T-helper 17 cell (primary cell): ENCODE measurements at regions not wholly inside any gene's neighbourhood (a gene's known extent, or its start where the extent isn't known, plus 50 kb on each side); places are given as distances from the start of the nearest gene placed in this dataset.

ENCODE experiments used
- ATAC-seq: fragments of 150-1000 bp; cut with Tn5 transposase; 2 replicates; pipeline ENCODE4 v1.10.0; 2021; ENCODE audit warnings: mild to moderate bottlenecking, moderate library complexity
- DNase-seq, 3 donors: peaks; one replicate each; pipeline versions ENCODE4 v3.0.0 to v3.0.0-alpha.2; 2020 to 2021
- H3K9me3 ChIP-seq: one replicate; pipeline ENCODE4 v1.7.0; 2013; ENCODE audit warnings: low read length, mild to moderate bottlenecking; ENCODE audit not compliant: control insufficient read depth, poor library complexity, severe bottlenecking
- H3K27ac Mint-ChIP-seq: one replicate; pipeline ENCODE4 v1.8.0; 2022; ENCODE audit warnings: mild to moderate bottlenecking, moderate library complexity, mixed read lengths
- H3K27me3 Mint-ChIP-seq: one replicate; pipeline ENCODE4 v1.8.0; 2022; ENCODE audit warnings: mixed read lengths
- H3K36me3 Mint-ChIP-seq: one replicate; pipeline ENCODE4 v1.8.0; 2022; ENCODE audit warnings: low read depth, mixed read lengths
- H3K4me1 Mint-ChIP-seq: one replicate; pipeline ENCODE4 v1.8.0; 2022; ENCODE audit warnings: mild to moderate bottlenecking, mixed read lengths
- H3K4me3 Mint-ChIP-seq: one replicate; pipeline ENCODE4 v1.8.0; 2022; ENCODE audit warnings: mild to moderate bottlenecking, moderate library complexity, mixed read lengths

GRCh38 chr14:98341211-98341610 is 930.8 kb downstream of the BCL11B start:
- ATAC-seq: no peak
- Mint-ChIP-seq H3K4me1 (peaks cover 5% of the 10 kb centered on the region), H3K36me3 (peaks cover 9% of the 10 kb centered on the region), H3K4me3 (no peak overlapping the region), H3K27ac (no peak overlapping the region), H3K27me3 (no peaks in the 10 kb centered on the region)
- no peak for DNase-seq
- H3K9me3 ChIP-seq: no peaks in the 10 kb centered on the region

- DNase-seq: no peak
- H3K27ac Mint-ChIP-seq: no peak overlapping the region
- no peaks in the 10 kb centered on the region for H3K27me3 Mint-ChIP-seq
- no peak for ATAC-seq
- no peak overlapping the region for H3K4me3 Mint-ChIP-seq
- H3K9me3 ChIP-seq: no peaks in the 10 kb centered on the region
- peaks cover 13% of the 10 kb centered on the region for H3K4me1 Mint-ChIP-seq
- H3K36me3 Mint-ChIP-seq: peaks cover 5% of the 10 kb centered on the region
Observed at GRCh38 chr14:98345161-98345560, 926.8 kb downstream of the BCL11B start.

DNA sequence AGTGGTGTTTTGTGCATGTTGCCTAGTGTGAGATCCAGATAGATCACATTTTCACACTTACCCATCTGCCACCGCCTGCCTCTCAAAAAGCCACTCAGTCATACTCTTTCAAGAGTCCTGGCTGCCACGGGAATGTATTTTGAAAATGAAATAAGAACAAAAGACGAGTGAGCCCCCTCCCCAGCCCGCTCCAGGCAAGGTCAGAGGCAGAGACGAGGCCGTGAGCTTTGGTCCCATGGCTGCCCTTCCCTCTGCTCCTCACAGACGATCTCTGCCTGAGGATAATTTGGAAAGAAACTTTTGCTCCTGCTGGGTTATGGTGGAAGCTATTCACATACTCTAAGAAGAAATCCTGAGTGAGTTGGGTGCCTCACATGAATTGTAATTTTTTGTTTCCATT is 924.3 kb downstream of the BCL11B start:
- peaks cover 20% of the 10 kb centered on the region for H3K4me1 Mint-ChIP-seq
- no peak for DNase-seq
- no peaks in the 10 kb centered on the region for H3K9me3 ChIP-seq
- no peak overlapping the region for H3K27ac Mint-ChIP-seq
- no peak overlapping the region for H3K4me3 Mint-ChIP-seq
- no peaks in the 10 kb centered on the region for H3K27me3 Mint-ChIP-seq
- H3K36me3 Mint-ChIP-seq: peaks cover 7% of the 10 kb centered on the region
- ATAC-seq: no peak

GRCh38 chr14:98348505-98348904 is 923.5 kb downstream of the BCL11B start:
- peaks cover 20% of the 10 kb centered on the region for H3K4me1 Mint-ChIP-seq
- no peak overlapping the region for H3K4me3 Mint-ChIP-seq

GRCh38 chr14:98350213-98350612 is 921.8 kb downstream of the BCL11B start:
- H3K27ac Mint-ChIP-seq: no peak overlapping the region
- no peak overlapping the region for H3K4me3 Mint-ChIP-seq
- no peaks in the 10 kb centered on the region for H3K9me3 ChIP-seq
- ATAC-seq (no peak), DNase-seq (no peak)
- peaks cover 4% of the 10 kb centered on the region for H3K36me3 Mint-ChIP-seq
- peaks cover 17% of the 10 kb centered on the region for H3K4me1 Mint-ChIP-seq
- no peaks in the 10 kb centered on the region for H3K27me3 Mint-ChIP-seq

More at GRCh38 chr14:98348505-98348904, 923.5 kb downstream of the BCL11B start:
- Mint-ChIP-seq H3K27me3 (no peaks in the 10 kb centered on the region), H3K27ac (no peak overlapping the region), H3K36me3 (peaks cover 7% of the 10 kb centered on the region)
- no peak for ATAC-seq
- DNase-seq: no peak
- H3K9me3 ChIP-seq: no peaks in the 10 kb centered on the region

GRCh38 chr14:98364961-98365360 is 907.0 kb downstream of the BCL11B start:
- no peak for ATAC-seq
- H3K4me3 Mint-ChIP-seq: no peak overlapping the region
- no peaks in the 10 kb centered on the region for H3K27me3 Mint-ChIP-seq
- H3K27ac Mint-ChIP-seq: no peak overlapping the region
- no peaks in the 10 kb centered on the region for H3K9me3 ChIP-seq
- H3K4me1 Mint-ChIP-seq: peaks cover 16% of the 10 kb centered on the region
- peaks cover 2% of the 10 kb centered on the region for H3K36me3 Mint-ChIP-seq
- DNase-seq: no peak

DNA sequence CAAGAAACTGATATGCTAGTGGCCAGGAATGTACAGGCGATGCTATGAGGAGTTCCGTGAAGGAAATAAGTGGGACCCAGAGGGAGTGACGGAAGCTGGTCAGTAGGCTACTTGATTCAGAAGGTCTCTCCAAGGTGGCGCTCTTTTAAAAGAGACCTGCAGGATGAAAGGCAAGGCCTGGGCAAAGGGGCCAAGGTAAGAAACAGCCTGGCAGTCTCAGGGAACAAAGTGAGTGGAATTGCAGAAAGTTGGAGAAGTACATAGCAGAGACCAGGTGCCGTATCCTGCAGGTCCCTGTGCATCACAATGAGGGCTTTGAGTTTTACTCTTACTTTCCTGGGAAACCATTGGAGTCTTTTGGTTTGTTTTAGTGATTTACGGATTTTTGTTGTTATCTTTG is 905.6 kb downstream of the BCL11B start:
- H3K27me3 Mint-ChIP-seq: no peaks in the 10 kb centered on the region
- H3K36me3 Mint-ChIP-seq: peaks cover 2% of the 10 kb centered on the region
- DNase-seq (no peak), ATAC-seq (no peak)
- no peak overlapping the region for H3K27ac Mint-ChIP-seq
- no peak overlapping the region for H3K4me3 Mint-ChIP-seq
- H3K9me3 ChIP-seq: no peaks in the 10 kb centered on the region
- H3K4me1 Mint-ChIP-seq: peaks cover 16% of the 10 kb centered on the region

- Mint-ChIP-seq H3K4me1 (peaks cover 17% of the 10 kb centered on the region), H3K27me3 (no peaks in the 10 kb centered on the region), H3K4me3 (no peak overlapping the region), H3K27ac (no peak overlapping the region), H3K36me3 (peaks cover 2% of the 10 kb centered on the region)
- ATAC-seq (no peak), DNase-seq (no peak)
- no peaks in the 10 kb centered on the region for H3K9me3 ChIP-seq
Observed at GRCh38 chr14:98368221-98368620, 903.8 kb downstream of the BCL11B start.

GRCh38 chr14:98368916-98369315 is 903.1 kb downstream of the BCL11B start:
- H3K27ac Mint-ChIP-seq: no peak overlapping the region
- H3K4me3 Mint-ChIP-seq: peak overlapping the region; percentile 51
- DNase-seq (no peak), ATAC-seq (no peak)
- peaks cover 2% of the 10 kb centered on the region for H3K36me3 Mint-ChIP-seq
- peaks cover 18% of the 10 kb centered on the region for H3K4me1 Mint-ChIP-seq
- H3K9me3 ChIP-seq: no peaks in the 10 kb centered on the region
- no peaks in the 10 kb centered on the region for H3K27me3 Mint-ChIP-seq

GRCh38 chr14:98369344-98369743 is 902.7 kb downstream of the BCL11B start:
- H3K9me3 ChIP-seq: no peaks in the 10 kb centered on the region
- Mint-ChIP-seq H3K36me3 (peaks cover 2% of the 10 kb centered on the region), H3K4me1 (peaks cover 18% of the 10 kb centered on the region), H3K4me3 (no peak overlapping the region), H3K27me3 (no peaks in the 10 kb centered on the region), H3K27ac (no peak overlapping the region)
- no peak for DNase-seq
- ATAC-seq: no peak

- Mint-ChIP-seq H3K4me3 (no peak overlapping the region), H3K27me3 (no peaks in the 10 kb centered on the region), H3K36me3 (peaks cover 2% of the 10 kb centered on the region), H3K27ac (no peak overlapping the region), H3K4me1 (peaks cover 18% of the 10 kb centered on the region)
- ATAC-seq: no peak
- no peaks in the 10 kb centered on the region for H3K9me3 ChIP-seq
- no peak for DNase-seq
Observed at GRCh38 chr14:98370352-98370751, 901.6 kb downstream of the BCL11B start.

GRCh38 chr14:98371141-98371540 is 900.9 kb downstream of the BCL11B start:
- Mint-ChIP-seq H3K4me3 (no peak overlapping the region), H3K36me3 (peaks cover 2% of the 10 kb centered on the region), H3K27ac (no peak overlapping the region), H3K27me3 (no peaks in the 10 kb centered on the region), H3K4me1 (peaks cover 18% of the 10 kb centered on the region)
- DNase-seq (no peak), ATAC-seq (no peak)
- H3K9me3 ChIP-seq: no peaks in the 10 kb centered on the region

- Mint-ChIP-seq H3K27me3 (no peaks in the 10 kb centered on the region), H3K36me3 (no peaks in the 10 kb centered on the region), H3K4me1 (peaks cover 4% of the 10 kb centered on the region), H3K4me3 (no peak overlapping the region), H3K27ac (no peak overlapping the region)
- DNase-seq (no peak), ATAC-seq (no peak)
- no peaks in the 10 kb centered on the region for H3K9me3 ChIP-seq
Observed at GRCh38 chr14:98374136-98374535, 897.9 kb downstream of the BCL11B start.

GRCh38 chr14:98375566-98375965 is 896.4 kb downstream of the BCL11B start:
- no peaks in the 10 kb centered on the region for H3K9me3 ChIP-seq
- no peaks in the 10 kb centered on the region for H3K36me3 Mint-ChIP-seq
- no peak for ATAC-seq
- no peak for DNase-seq
- no peaks in the 10 kb centered on the region for H3K27me3 Mint-ChIP-seq
- H3K4me1 Mint-ChIP-seq: peaks cover 2% of the 10 kb centered on the region
- no peak overlapping the region for H3K27ac Mint-ChIP-seq
- H3K4me3 Mint-ChIP-seq: no peak overlapping the region
